HEK293T (cell line): ENCODE measurements at regions not wholly inside any gene's neighbourhood (a gene's known extent, or its start where the extent isn't known, plus 50 kb on each side); places are given as distances from the start of the nearest gene placed in this dataset.

ENCODE experiments used
- SUZ12 ChIP-seq: fragments of 450-650 bp; IDR thresholded peaks from 2 replicates; pipeline ENCODE4 v1.6.1; 2016; ENCODE audit warnings: mild to moderate bottlenecking
- ZNF384 ChIP-seq: fragments of 450-650 bp; IDR thresholded peaks from 2 replicates; pipeline ENCODE4 v1.6.1; 2016

DNA sequence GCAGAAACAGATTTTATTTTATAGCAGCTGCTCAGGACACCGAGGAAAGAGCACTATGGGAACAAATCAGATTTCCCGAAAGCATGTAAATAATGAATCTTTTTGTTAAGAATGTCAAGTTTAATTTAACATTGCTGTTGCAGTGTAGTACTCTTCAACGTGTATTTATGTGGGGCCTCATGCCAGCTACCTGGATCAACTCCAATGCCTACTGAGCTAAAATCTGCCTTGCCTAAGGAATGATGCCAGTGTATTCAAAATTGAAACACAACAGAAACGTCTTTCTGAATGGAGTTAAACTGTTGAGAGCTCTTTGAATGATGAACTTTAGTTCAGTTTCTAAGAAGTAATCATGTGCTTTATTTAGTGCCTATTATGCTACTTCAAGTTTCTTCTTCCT, 1379.8 kb upstream of the ATXN8OS start:
- TF ChIP-seq SUZ12, result no peak
- TF ChIP-seq ZNF384, result no peak
